ENCODE measurements at regions not wholly inside any gene's neighbourhood (a gene's known extent, or its start where the extent isn't known, plus 50 kb on each side); places are given as distances from the start of the nearest gene placed in this dataset.
"Not testable (repeated sequence)": the region's sequence is repeated elsewhere in the genome, so short reads cannot be mapped to it uniquely, and the experiment has no call there.

GRCh38 chr6:56904068-56904467 lies 50.8 kb upstream of the BEND6 start:
- DNase-seq (ENCODE audit: low read depth), result no peak

- DNase-seq (ENCODE audit: low read depth), result no peak
Observed at GRCh38 chr6:56902641-56903464, 52.1 kb upstream of the BEND6 start.

- DNase-seq (ENCODE audit: low read depth), result no peak
Observed at GRCh38 chr6:56900784-56901183, 54.1 kb upstream of the BEND6 start.

GRCh38 chr6:56899753-56900152 lies 55.2 kb upstream of the BEND6 start:
- DNase-seq (ENCODE audit: low read depth), result no peak

GRCh38 chr6:56899311-56899710 lies 55.6 kb upstream of the BEND6 start:
- no peak for DNase-seq (ENCODE audit: low read depth)

- DNase-seq (ENCODE audit: low read depth), result no peak
Observed at GRCh38 chr6:56897789-56898529, 56.9 kb upstream of the BEND6 start.

GRCh38 chr6:56891754-56892153 lies 63.2 kb upstream of the BEND6 start:
- no peak for DNase-seq (ENCODE audit: low read depth)

- no peak for DNase-seq (ENCODE audit: low read depth)
Observed at GRCh38 chr6:56890683-56891429, 64.1 kb upstream of the BEND6 start.

- no peak for DNase-seq (ENCODE audit: low read depth)
Observed at GRCh38 chr6:56890066-56890465, 64.8 kb upstream of the BEND6 start.

- DNase-seq (ENCODE audit: low read depth), result no peak
Observed at GRCh38 chr6:56889492-56889891, 65.4 kb upstream of the BEND6 start.

GRCh38 chr6:56888687-56889086 lies 66.2 kb upstream of the BEND6 start:
- no peak for DNase-seq (ENCODE audit: low read depth)

- DNase-seq (ENCODE audit: low read depth), result no peak
Observed at GRCh38 chr6:56887086-56887485, 67.8 kb upstream of the BEND6 start.

GRCh38 chr6:56877922-56878321 lies 77.0 kb upstream of the BEND6 start:
- DNase-seq (ENCODE audit: low read depth), result no peak

- no peak for DNase-seq (ENCODE audit: low read depth)
Observed at GRCh38 chr6:56875961-56876360, 78.9 kb upstream of the BEND6 start.

GRCh38 chr6:56875523-56875922 lies 79.4 kb upstream of the BEND6 start:
- DNase-seq (ENCODE audit: low read depth), result no peak

- no peak for DNase-seq (ENCODE audit: low read depth)
Observed at GRCh38 chr6:56874328-56874727, 80.6 kb upstream of the BEND6 start.

GRCh38 chr6:56870053-56870452 lies 84.9 kb upstream of the BEND6 start:
- not testable (repeated sequence) for DNase-seq (ENCODE audit: low read depth)

- DNase-seq (ENCODE audit: low read depth), result no peak
Observed at GRCh38 chr6:56869346-56869745, 85.6 kb upstream of the BEND6 start.

- no peak for DNase-seq (ENCODE audit: low read depth)
Observed at GRCh38 chr6:56868687-56869086, 86.2 kb upstream of the BEND6 start.

GRCh38 chr6:56866917-56867522 lies 87.9 kb upstream of the BEND6 start:
- no peak for DNase-seq (ENCODE audit: low read depth)

- no peak for DNase-seq (ENCODE audit: low read depth)
Observed at GRCh38 chr6:56865081-56865875, 89.6 kb upstream of the BEND6 start.
